IMR-90 (cell line): ENCODE measurements at regions not wholly inside any gene's neighbourhood (a gene's known extent, or its start where the extent isn't known, plus 50 kb on each side); places are given as distances from the start of the nearest gene placed in this dataset.

Source experiments
- ATAC-seq: fragments of 200-7000 bp; cut with Tn5 transposase; 2 replicates; pipeline ENCODE4 v1.9.1; 2020; ENCODE audit warnings: low read depth, mild to moderate bottlenecking, moderate library complexity
- BruUV-seq: library from RNA; stranded (reverse); fragments of 400-500 nt; replicated peaks from 2 replicates; lab custom pipeline; 2021; lab: Mats Ljungman, UMichigan
- CTCF ChIA-PET: fragments of 300-600 bp; formaldehyde crosslinking; extraction: SDS; loops from one replicate; lab custom pipeline; 2021; ENCODE audit warnings: antibody characterized with exemption; lab: Yijun Ruan, JAX
- POLR2A ChIA-PET: fragments of 300-600 bp; sonication (Branson Sonifier 250); formaldehyde crosslinking; loops from one replicate; lab custom pipeline; 2022; ENCODE audit warnings: antibody characterized with exemption; ENCODE audit not compliant: unreplicated experiment; lab: Charles Lee
- DNase-seq: peaks from one replicate; pipeline ENCODE4 v3.0.0; 2013
- H2AFZ ChIP-seq: replicated peaks from 2 replicates; pipeline ENCODE3; 2013; ENCODE audit warnings: low read length, mild to moderate bottlenecking; ENCODE audit not compliant: poor library complexity
- H2AK5ac ChIP-seq: 2 replicates; pipeline ENCODE4 v1.6.1; 2013; ENCODE audit warnings: low read depth, low read length, inconsistent platforms
- H2AK9ac ChIP-seq: replicated peaks from 2 replicates; pipeline ENCODE3; 2013; ENCODE audit warnings: mild to moderate bottlenecking, low read depth, low read length, moderate library complexity; ENCODE audit not compliant: poor library complexity
- H2BK120ac ChIP-seq: 2 replicates; pipeline ENCODE4 v1.6.1; 2013; ENCODE audit warnings: low read depth, low read length, inconsistent platforms
- H2BK15ac ChIP-seq: 3 replicates; pipeline ENCODE4 v1.6.1; 2013; ENCODE audit warnings: low read depth, low read length, inconsistent platforms
- H2BK20ac ChIP-seq: 2 replicates; pipeline ENCODE4 v1.6.1; 2013; ENCODE audit warnings: low read depth, mild to moderate bottlenecking, inconsistent platforms, low read length, moderate library complexity
- H2BK5ac ChIP-seq: 2 replicates; pipeline ENCODE4 v1.6.1; 2013; ENCODE audit warnings: mild to moderate bottlenecking, low read depth, low read length, inconsistent platforms; ENCODE audit not compliant: poor library complexity, severe bottlenecking
- H3K14ac ChIP-seq: replicated peaks from 2 replicates; pipeline ENCODE4 v1.6.1; 2013; ENCODE audit warnings: low read depth, low read length, inconsistent platforms
- H3K18ac ChIP-seq: 2 replicates; pipeline ENCODE4 v1.6.1; 2013; ENCODE audit warnings: low read depth, low read length, control low read depth
- H3K23ac ChIP-seq: 2 replicates; pipeline ENCODE4 v1.6.1; 2013; ENCODE audit warnings: low read depth, low read length, inconsistent platforms
- H3K27ac ChIP-seq: 2 replicates; pipeline ENCODE4 v1.5.1; 2013; ENCODE audit warnings: mild to moderate bottlenecking, control low read depth, low read length; ENCODE audit not compliant: insufficient read depth
- H3K27me3 ChIP-seq: 2 replicates; pipeline ENCODE4 v1.6.1; 2013; ENCODE audit warnings: low read length; ENCODE audit not compliant: control insufficient read depth, insufficient read depth
- H3K36me3 ChIP-seq: 2 replicates; pipeline ENCODE4 v1.6.1; 2013; ENCODE audit warnings: low read length, mixed read lengths; ENCODE audit not compliant: control insufficient read depth, insufficient read depth
- H3K4ac ChIP-seq: 2 replicates; pipeline ENCODE4 v1.6.1; 2013; ENCODE audit warnings: low read depth, low read length, inconsistent platforms
- H3K4me1 ChIP-seq: 2 replicates; pipeline ENCODE4 v1.6.1; 2013; ENCODE audit warnings: low read length, mixed read lengths; ENCODE audit not compliant: control insufficient read depth, insufficient read depth
- H3K4me2 ChIP-seq: 2 replicates; pipeline ENCODE4 v1.6.1; 2013; ENCODE audit warnings: low read depth, mild to moderate bottlenecking, control low read depth, low read length, moderate library complexity
- H3K4me3 ChIP-seq: 2 replicates; pipeline ENCODE4 v1.5.1; 2013; ENCODE audit warnings: low read depth, mild to moderate bottlenecking, control low read depth, low read length, moderate library complexity; ENCODE audit not compliant: insufficient read depth
- H3K56ac ChIP-seq: 2 replicates; pipeline ENCODE4 v1.6.1; 2013; ENCODE audit warnings: low read length, inconsistent platforms; ENCODE audit not compliant: insufficient read depth; ENCODE audit errors: extremely low read depth
- H3K79me1 ChIP-seq, 2 experiments: 2 replicates each; pipeline ENCODE4 v1.6.1; 2013; ENCODE audit warnings: low read length in 2 of 2, inconsistent platforms in 1 of 2, low read depth in 1 of 2
- H3K9ac ChIP-seq: 2 replicates; pipeline ENCODE4 v1.6.1; 2013; ENCODE audit warnings: low read depth, low read length, control low read depth
- H3K9me1 ChIP-seq: 2 replicates; pipeline ENCODE4 v1.6.1; 2013; ENCODE audit warnings: low read length, inconsistent platforms; ENCODE audit not compliant: insufficient read depth
- H3K9me3 ChIP-seq: 2 replicates; pipeline ENCODE4 v1.6.1; 2013; ENCODE audit warnings: low read length; ENCODE audit not compliant: control insufficient read depth, insufficient read depth
- H4K20me1 ChIP-seq: 2 replicates; pipeline ENCODE4 v1.6.1; 2013; ENCODE audit warnings: low read length, inconsistent platforms; ENCODE audit not compliant: insufficient read depth
- H4K5ac ChIP-seq: 2 replicates; pipeline ENCODE4 v1.6.1; 2013; ENCODE audit warnings: mild to moderate bottlenecking, low read depth, low read length, control low read depth
- H4K8ac ChIP-seq, 2 experiments: 2 replicates each; pipeline ENCODE4 v1.6.1; 2013; ENCODE audit warnings: low read depth in 2 of 2, low read length in 2 of 2, control low read depth in 1 of 2, inconsistent platforms in 1 of 2
- H4K91ac ChIP-seq: 2 replicates; pipeline ENCODE4 v1.6.1; 2013; ENCODE audit warnings: low read depth, low read length, inconsistent platforms; ENCODE audit not compliant: insufficient read depth
- MAFK ChIP-seq: IDR thresholded peaks from 2 replicates; pipeline ENCODE4 v1.6.1; 2012; ENCODE audit warnings: low read depth, low read length, improper control_type of control experiment
- POLR2A ChIP-seq: IDR thresholded peaks from 2 replicates; pipeline ENCODE4 v1.6.1; 2012; ENCODE audit warnings: mild to moderate bottlenecking, low read depth, low read length
- WGBS, 2 experiments: methylation state at CpG; one replicate each; pipeline versions ENCODE4 v1.1.5 to v1.1.7; 2013; ENCODE audit warnings: missing lambda C conversion rate in 2 of 2; ENCODE audit not compliant: insufficient read length in 1 of 2; ENCODE audit errors: extremely low coverage in 2 of 2; 5-methylcytosine and 5-hydroxymethylcytosine counted together
- dilution Hi-C: fragments of 300-500 bp; cut with HindIII; formaldehyde crosslinking; loops from one replicate; pipeline ENCODE4 v1.14.3; 2018; ENCODE audit warnings: low sequenced_read_pairs; ENCODE audit not compliant: unreplicated experiment
- in situ Hi-C: fragments of 300-500 bp; cut with MboI; formaldehyde crosslinking; loops from 3 replicates; pipeline ENCODE4 v1.14.3; 2019; ENCODE audit warnings: low sequenced_read_pairs, inconsistent platforms, mixed read lengths
- intact Hi-C: fragments of 100-400 bp; cut with micrococcal nuclease; formaldehyde crosslinking; loops from 2 replicates; pipeline ENCODE4 v1.10.0; 2022
- TF ChIP-seq, protein P1 (sequence below): conservative IDR thresholded peaks from 2 replicates; pipeline ENCODE4 v1.5.1; 2012; ENCODE audit warnings: mild to moderate bottlenecking, low read depth, low read length, improper control_type of control experiment

DNA sequence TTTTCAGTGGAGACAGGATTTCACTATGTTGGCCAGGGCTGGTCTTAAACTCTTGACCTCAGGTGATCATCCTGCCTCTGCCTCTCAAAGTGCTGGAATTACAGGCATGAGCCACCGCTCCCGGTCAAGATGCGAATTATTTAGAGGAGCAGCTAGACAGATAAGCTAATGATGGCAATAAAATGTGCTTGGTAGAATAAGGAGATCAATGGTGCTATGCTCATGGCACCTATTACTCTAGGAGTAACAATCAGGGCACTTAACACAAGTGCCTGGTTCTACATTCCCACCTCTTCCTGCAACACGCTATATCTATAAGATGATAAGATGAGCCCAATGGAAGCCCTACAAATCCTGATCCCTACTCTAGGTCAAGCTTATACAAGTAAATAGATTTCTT is 61.4 kb upstream of the LOC128125822 start:
- ATAC-seq, result no peak
- no peak overlapping the region for H3K23ac ChIP-seq
- H3K4me2 ChIP-seq, result no peak overlapping the region
- no peak for DNase-seq
- no TSS peak for BruUV-seq
- H3K9me1 ChIP-seq, result no peaks in the 10 kb centered on the region
- dilution Hi-C loops (no loop called here), intact Hi-C loops (no loop called here), in situ Hi-C loops (no loop called here)
- peaks cover 2% of the 10 kb centered on the region; the same call in 1 of the 2 replicates for H3K27me3 ChIP-seq
- no peak overlapping the region for H2BK5ac ChIP-seq
- TF ChIP-seq, protein P1, sequence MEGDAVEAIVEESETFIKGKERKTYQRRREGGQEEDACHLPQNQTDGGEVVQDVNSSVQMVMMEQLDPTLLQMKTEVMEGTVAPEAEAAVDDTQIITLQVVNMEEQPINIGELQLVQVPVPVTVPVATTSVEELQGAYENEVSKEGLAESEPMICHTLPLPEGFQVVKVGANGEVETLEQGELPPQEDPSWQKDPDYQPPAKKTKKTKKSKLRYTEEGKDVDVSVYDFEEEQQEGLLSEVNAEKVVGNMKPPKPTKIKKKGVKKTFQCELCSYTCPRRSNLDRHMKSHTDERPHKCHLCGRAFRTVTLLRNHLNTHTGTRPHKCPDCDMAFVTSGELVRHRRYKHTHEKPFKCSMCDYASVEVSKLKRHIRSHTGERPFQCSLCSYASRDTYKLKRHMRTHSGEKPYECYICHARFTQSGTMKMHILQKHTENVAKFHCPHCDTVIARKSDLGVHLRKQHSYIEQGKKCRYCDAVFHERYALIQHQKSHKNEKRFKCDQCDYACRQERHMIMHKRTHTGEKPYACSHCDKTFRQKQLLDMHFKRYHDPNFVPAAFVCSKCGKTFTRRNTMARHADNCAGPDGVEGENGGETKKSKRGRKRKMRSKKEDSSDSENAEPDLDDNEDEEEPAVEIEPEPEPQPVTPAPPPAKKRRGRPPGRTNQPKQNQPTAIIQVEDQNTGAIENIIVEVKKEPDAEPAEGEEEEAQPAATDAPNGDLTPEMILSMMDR, result no peak
- TF ChIP-seq POLR2A (no peak), MAFK (no peak)
- H2AK5ac ChIP-seq, result no peak overlapping the region
- H4K91ac ChIP-seq, result no peak overlapping the region
- CTCF ChIA-PET, result no interaction called here
- H3K18ac ChIP-seq, result no peak overlapping the region
- no peaks in the 10 kb centered on the region for H3K4me1 ChIP-seq
- no peaks in the 10 kb centered on the region for H3K36me3 ChIP-seq
- no peak overlapping the region for H2BK15ac ChIP-seq
- WGBS, 2 experiments, result 100% methylated on average over 2 of the region's 4 CpGs; no CpG with 5 or more reads in 1 of the 2 experiments
- no peak overlapping the region for H4K5ac ChIP-seq
- no peak overlapping the region for H3K27ac ChIP-seq
- H4K8ac ChIP-seq, result no peak overlapping the region
- H3K79me1 ChIP-seq, result no peaks in the 10 kb centered on the region
- POLR2A ChIA-PET, result no interaction called here
- H2BK120ac ChIP-seq, result no peak overlapping the region
- no peak overlapping the region for H2AK9ac ChIP-seq
- H3K4ac ChIP-seq, result no peak overlapping the region
- no peak overlapping the region for H3K4me3 ChIP-seq
- no peaks in the 10 kb centered on the region for H3K9me3 ChIP-seq
- H3K9ac ChIP-seq, result no peak overlapping the region
- no peak overlapping the region for H2BK20ac ChIP-seq
- H3K56ac ChIP-seq, result no peak overlapping the region
- no peak overlapping the region for H3K14ac ChIP-seq
- H2AFZ ChIP-seq, result no peak overlapping the region
- H4K20me1 ChIP-seq, result no peaks in the 10 kb centered on the region
